HG03460 (cell line): ENCODE measurements at regions not wholly inside any gene's neighbourhood (a gene's known extent, or its start where the extent isn't known, plus 50 kb on each side); places are given as distances from the start of the nearest gene placed in this dataset.

Experiments
- ATAC-seq: cut with Tn5 transposase; IDR thresholded peaks from one replicate; pipeline ENCODE4 v1.9.1; 2021; ENCODE audit not compliant: unreplicated experiment

GRCh38 chr18:61225336-61225735, 107.9 kb upstream of the CDH20 start:
- no peak for ATAC-seq

GRCh38 chr18:61236356-61237057, 96.7 kb upstream of the CDH20 start:
- no peak for ATAC-seq

DNA sequence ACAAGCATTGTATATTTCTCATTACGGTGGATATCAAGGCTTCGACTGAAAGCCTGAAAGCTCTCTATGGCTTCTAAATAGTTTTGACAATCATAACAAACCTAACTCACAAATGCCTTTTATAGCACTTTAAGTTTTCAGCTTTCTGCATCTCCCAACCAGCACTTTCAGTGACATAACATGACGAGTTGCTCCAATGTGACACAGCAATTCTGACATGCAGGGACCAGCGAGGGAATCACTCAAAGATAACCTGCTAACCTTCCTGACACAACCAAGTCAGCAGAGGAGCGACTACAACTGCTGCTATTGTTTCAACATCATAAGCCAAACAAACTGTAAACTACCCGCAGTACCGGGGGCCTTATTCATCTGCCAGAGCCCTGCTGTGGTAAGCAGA, 95.7 kb upstream of the CDH20 start:
- no peak for ATAC-seq

DNA sequence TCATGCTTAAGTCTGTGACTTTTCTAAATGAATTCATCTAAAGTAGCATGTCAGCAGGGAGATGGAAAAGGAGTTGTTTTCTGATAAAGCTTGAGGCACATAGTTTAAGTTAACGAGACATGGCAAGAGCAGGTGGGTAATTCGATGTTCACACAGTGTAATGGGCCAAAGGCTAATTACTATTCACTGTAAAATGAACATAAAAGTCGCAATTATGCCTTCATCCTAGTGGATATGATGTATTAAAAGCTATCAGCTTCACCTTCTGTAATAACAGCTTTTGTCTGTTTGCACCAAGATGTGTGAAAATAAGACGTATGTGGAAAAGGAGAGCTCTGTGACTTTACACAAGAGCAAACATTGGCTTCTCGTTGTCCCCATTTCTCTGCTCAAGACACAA, 94.2 kb upstream of the CDH20 start:
- ATAC-seq = no peak

DNA sequence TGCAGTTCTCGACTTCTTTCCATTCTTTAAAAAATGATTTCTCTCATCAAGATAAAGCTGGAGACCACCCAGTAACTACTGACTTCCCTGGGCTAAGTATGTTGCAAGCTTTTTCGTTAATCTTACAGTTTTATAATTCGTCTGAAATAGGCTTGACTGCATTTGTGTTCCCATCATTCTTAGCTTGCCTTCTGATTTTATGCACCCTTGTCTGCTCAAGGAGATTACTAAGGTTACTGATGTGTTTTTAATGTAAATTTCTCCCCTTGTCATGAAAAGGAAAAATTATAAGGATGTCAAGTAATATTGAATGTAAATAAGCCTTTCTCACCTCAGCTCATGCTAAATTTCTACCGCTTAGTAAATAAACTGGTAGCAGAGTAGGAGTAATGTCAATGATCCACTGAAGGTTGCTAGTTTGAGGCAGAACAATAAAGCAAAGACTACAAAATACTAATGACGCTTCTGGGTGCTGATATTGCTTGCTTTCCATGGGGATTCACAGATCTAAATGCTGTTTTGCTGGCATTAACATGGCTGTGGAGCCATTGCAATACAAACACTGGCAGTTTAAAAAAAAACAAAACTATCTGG, 91.9 kb upstream of the CDH20 start:
- ATAC-seq = no peak

GRCh38 chr18:61244632-61245031, 88.6 kb upstream of the CDH20 start:
- ATAC-seq = no peak

DNA sequence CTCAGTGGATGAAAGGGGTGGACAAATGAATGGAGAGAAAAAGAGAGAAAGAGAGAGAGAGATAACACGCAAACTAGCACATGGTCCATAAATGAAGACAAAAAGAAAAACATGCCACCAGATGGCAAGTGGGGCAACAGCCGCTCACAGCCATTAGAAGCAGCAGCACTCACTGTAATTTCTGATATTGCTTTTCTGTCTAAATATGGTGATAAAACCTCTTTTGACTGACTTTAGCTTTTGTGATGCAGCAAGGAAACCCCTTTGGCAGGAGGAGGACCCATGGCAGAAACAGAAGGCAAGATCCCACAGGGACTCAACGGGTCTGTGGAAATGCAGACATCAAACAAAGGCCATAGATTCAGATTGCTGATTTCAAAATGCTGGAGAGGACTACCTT, 88.0 kb upstream of the CDH20 start:
- no peak for ATAC-seq

DNA sequence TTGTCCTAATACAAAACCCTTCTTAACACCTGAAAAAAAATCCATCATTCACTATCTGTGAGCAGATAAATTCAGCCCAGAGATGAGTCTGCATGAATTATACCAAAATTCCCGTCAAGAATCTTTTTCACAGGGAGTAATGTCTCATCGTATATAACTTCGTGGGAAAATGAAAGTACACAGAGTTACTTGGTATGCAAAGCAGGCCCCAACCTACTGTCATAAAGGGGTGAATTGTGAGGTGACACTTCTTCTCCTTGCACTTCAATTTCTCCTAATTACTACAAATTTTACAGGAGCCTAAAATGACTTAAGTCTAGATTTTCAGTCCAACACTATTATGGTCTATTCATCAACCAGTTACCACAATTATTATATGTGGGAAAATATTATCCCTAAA, 84.6 kb upstream of the CDH20 start:
- no peak for ATAC-seq

GRCh38 chr18:61256291-61256690, 76.9 kb upstream of the CDH20 start:
- ATAC-seq = no peak

GRCh38 chr18:61261870-61262269, 71.4 kb upstream of the CDH20 start:
- ATAC-seq = no peak

- ATAC-seq = no peak
Measured at GRCh38 chr18:61272793-61273192, 60.4 kb upstream of the CDH20 start.

- ATAC-seq = no peak
Measured at GRCh38 chr18:61273533-61273932, 59.7 kb upstream of the CDH20 start.

DNA sequence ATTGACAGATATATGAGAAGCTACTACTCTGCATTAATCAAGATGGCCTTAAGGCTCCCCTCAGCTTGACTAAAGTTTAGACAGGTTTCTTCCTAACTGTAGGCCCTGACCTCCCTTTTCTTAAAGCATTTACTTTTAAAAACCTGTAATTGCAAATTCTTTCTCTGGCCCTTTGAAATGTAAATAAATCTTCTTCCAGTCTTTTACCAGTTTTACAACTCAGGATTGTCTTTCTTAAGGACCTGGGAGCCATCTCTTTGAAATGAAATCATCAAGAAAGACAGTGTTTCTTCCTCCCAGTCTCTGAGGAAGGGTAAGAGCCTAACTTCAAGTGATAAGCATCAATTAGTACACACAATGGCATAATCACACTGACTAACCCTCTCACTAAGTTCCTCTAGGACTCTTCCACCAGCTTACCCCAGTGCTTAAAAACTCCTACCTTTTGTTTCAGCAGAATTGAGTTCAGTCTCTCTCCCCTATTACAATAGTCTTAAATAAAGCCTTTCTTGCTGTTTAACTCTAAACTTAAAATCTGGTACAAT, 58.7 kb upstream of the CDH20 start:
- no peak for ATAC-seq

DNA sequence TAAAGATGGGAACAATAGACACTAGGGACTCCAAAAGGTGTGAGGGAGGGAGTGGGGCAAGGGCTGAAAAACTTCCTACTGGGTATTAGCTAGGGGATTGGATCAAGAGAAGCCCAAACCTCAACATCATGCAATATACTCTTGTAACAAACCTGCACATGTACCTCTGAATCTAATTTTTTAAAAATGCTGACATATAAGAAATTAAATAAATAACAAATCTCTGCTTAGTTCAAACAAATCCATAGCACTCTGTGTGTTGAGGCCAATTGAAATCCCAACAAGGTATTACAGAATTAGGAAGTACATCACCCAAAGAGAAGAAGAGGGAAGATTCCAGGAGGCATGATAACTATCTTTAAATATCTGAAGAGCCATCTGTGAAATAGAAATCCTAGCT, 55.4 kb upstream of the CDH20 start:
- ATAC-seq = no peak

DNA sequence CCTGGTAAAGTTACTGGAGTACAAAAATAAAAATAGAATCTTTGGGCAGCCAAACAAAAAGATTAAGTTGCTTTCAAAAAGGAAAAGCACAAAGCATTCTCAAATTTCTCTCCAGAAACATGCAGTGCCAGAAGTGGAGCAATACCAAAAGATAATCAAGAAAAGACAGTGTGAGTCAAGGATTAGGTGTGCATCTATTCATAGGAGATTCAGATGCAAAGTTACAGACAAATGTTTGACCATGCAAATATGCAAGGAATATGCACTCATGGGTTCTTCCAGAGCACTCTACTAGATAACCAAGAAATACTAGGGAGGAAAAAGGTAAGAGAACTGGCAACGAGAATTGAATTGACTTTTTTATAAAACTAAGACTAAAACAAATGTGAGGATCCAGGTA, 51.8 kb upstream of the CDH20 start:
- no peak for ATAC-seq

GRCh38 chr18:61282926-61283325, 50.3 kb upstream of the CDH20 start:
- no peak for ATAC-seq
